ENCODE measurements at regions not wholly inside any gene's neighbourhood (a gene's known extent, or its start where the extent isn't known, plus 50 kb on each side); places are given as distances from the start of the nearest gene placed in this dataset.

GRCh38 chr6:43997345-43997677 lies 129.9 kb downstream of the MRPL14 start:
- H3K27ac ChIP-seq (ENCODE audit: low read depth, low read length): no peak overlapping the region
- H3K27me3 ChIP-seq (ENCODE audit: low read length): no peaks in the 10 kb centered on the region
- no peaks in the 10 kb centered on the region for H3K9me3 ChIP-seq (ENCODE audit: insufficient read depth, low read length)
- H3K9ac ChIP-seq (ENCODE audit: low read length): no peak overlapping the region
- H3K4me3 ChIP-seq (ENCODE audit: insufficient read depth, low read length, poor library complexity, severe bottlenecking): no peak overlapping the region
- no peaks in the 10 kb centered on the region for H3K36me3 ChIP-seq (ENCODE audit: low read length)
- H3F3A ChIP-seq (ENCODE audit: insufficient read depth): peaks cover 19% of the 10 kb centered on the region
- H2AFZ ChIP-seq (ENCODE audit: low read depth, low read length, severe bottlenecking): no peak overlapping the region
- no peaks in the 10 kb centered on the region; the same call in 1 of the 2 replicates for H3K79me2 ChIP-seq (ENCODE audit: insufficient read depth, low read length)
- H4K20me1 ChIP-seq (ENCODE audit: low read depth, low read length): no peaks in the 10 kb centered on the region
- H3K4me2 ChIP-seq (ENCODE audit: low read depth, low read length, poor library complexity, severe bottlenecking): no peak overlapping the region
- TF ChIP-seq CTCF (IDR thresholded peaks at IDR 0.05; ENCODE audit: insufficient read depth, low read length, poor library complexity, severe bottlenecking): no peak
- TF ChIP-seq EZH2phosphoT487 (conservative IDR thresholded peaks at IDR 0.05; ENCODE audit: low read length): no peak
- no peaks in the 10 kb centered on the region for H3K9me2 ChIP-seq (replicated peaks; ENCODE audit: insufficient read depth, low read length)

GRCh38 chr6:43996618-43997344 lies 130.5 kb downstream of the MRPL14 start:
- no peak overlapping the region for H3K27ac ChIP-seq (ENCODE audit: low read depth, low read length)
- H3K36me3 ChIP-seq (ENCODE audit: low read length): no peaks in the 10 kb centered on the region
- no peaks in the 10 kb centered on the region for H3K9me2 ChIP-seq (replicated peaks; ENCODE audit: insufficient read depth, low read length)
- H3F3A ChIP-seq (ENCODE audit: insufficient read depth): peaks cover 19% of the 10 kb centered on the region
- H3K27me3 ChIP-seq (ENCODE audit: low read length): no peaks in the 10 kb centered on the region
- no peak overlapping the region for H3K4me3 ChIP-seq (ENCODE audit: insufficient read depth, low read length, poor library complexity, severe bottlenecking)
- no peaks in the 10 kb centered on the region for H3K9me3 ChIP-seq (ENCODE audit: insufficient read depth, low read length)
- no peak for TF ChIP-seq EZH2phosphoT487 (conservative IDR thresholded peaks at IDR 0.05; ENCODE audit: low read length)
- TF ChIP-seq CTCF (IDR thresholded peaks at IDR 0.05; ENCODE audit: insufficient read depth, low read length, poor library complexity, severe bottlenecking): no peak
- no peak overlapping the region for H3K9ac ChIP-seq (ENCODE audit: low read length)
- no peak overlapping the region for H3K4me2 ChIP-seq (ENCODE audit: low read depth, low read length, poor library complexity, severe bottlenecking)
- no peak overlapping the region for H2AFZ ChIP-seq (ENCODE audit: low read depth, low read length, severe bottlenecking)
- no peaks in the 10 kb centered on the region; the same call in 1 of the 2 replicates for H3K79me2 ChIP-seq (ENCODE audit: insufficient read depth, low read length)
- no peaks in the 10 kb centered on the region for H4K20me1 ChIP-seq (ENCODE audit: low read depth, low read length)

- Histone ChIP-seq H3K36me3 (ENCODE audit: low read length) (no peaks in the 10 kb centered on the region), H3K27ac (ENCODE audit: low read depth, low read length) (no peak overlapping the region), H3K79me2 (ENCODE audit: insufficient read depth, low read length) (no peaks in the 10 kb centered on the region), H3K27me3 (ENCODE audit: low read length) (no peaks in the 10 kb centered on the region), H4K20me1 (ENCODE audit: low read depth, low read length) (no peaks in the 10 kb centered on the region), H3K9me2 (replicated peaks; ENCODE audit: insufficient read depth, low read length) (no peaks in the 10 kb centered on the region), H3F3A (ENCODE audit: insufficient read depth) (peaks cover 11% of the 10 kb centered on the region), H3K4me2 (ENCODE audit: low read depth, low read length, poor library complexity, severe bottlenecking) (no peak overlapping the region), H3K9ac (ENCODE audit: low read length) (no peak overlapping the region), H3K9me3 (ENCODE audit: insufficient read depth, low read length) (no peaks in the 10 kb centered on the region), H2AFZ (ENCODE audit: low read depth, low read length, severe bottlenecking) (no peak overlapping the region), H3K4me3 (ENCODE audit: insufficient read depth, low read length, poor library complexity, severe bottlenecking) (no peak overlapping the region)
- TF ChIP-seq EZH2phosphoT487 (conservative IDR thresholded peaks at IDR 0.05; ENCODE audit: low read length) (no peak), CTCF (IDR thresholded peaks at IDR 0.05; ENCODE audit: insufficient read depth, low read length, poor library complexity, severe bottlenecking) (no peak)
Observed at GRCh38 chr6:43995137-43995536, 132.1 kb downstream of the MRPL14 start.

All from SU-DHL-6 (cell line).